Testis (tissue), 2 donors: ENCODE measurements at regions not wholly inside any gene's neighbourhood (a gene's known extent, or its start where the extent isn't known, plus 50 kb on each side); places are given as distances from the start of the nearest gene placed in this dataset.

Experiments
- CTCF ChIP-seq, 3 experiments: fragments of 450-650 bp in 2 of 3; fragments of 200-600 bp in 1 of 3; sonication (generic) in 1 of 3; IDR thresholded peaks; one replicate each; pipeline ENCODE4 v1.5.1; 2016 to 2019; ENCODE audit warnings: antibody characterized with exemption in 3 of 3, mild to moderate bottlenecking in 2 of 3, moderate library complexity in 1 of 3
- POLR2A ChIP-seq: fragments of 450-650 bp; IDR thresholded peaks from one replicate; pipeline ENCODE4 v1.6.1; 2017; ENCODE audit warnings: antibody characterized with exemption, mild to moderate bottlenecking, moderate library complexity

- no peak for TF ChIP-seq CTCF (IDR thresholded peaks at IDR 0.05)
- no peak for TF ChIP-seq POLR2A
These were observed 315.7 kb upstream of the SPOCK3 start for GRCh38 chr4:167550021-167550420.
